Endodermal cell (in vitro differentiated cells): ENCODE measurements at regions not wholly inside any gene's neighbourhood (a gene's known extent, or its start where the extent isn't known, plus 50 kb on each side); places are given as distances from the start of the nearest gene placed in this dataset.

Experiments
- DNase-seq: peaks from one replicate; pipeline ENCODE4 v3.0.0-alpha.2; 2017
- H3K27ac ChIP-seq: 2 replicates; pipeline ENCODE4 v1.5.1; 2013; ENCODE audit warnings: mild to moderate bottlenecking, low read depth, low read length, moderate library complexity
- H3K27me3 ChIP-seq: 2 replicates; pipeline ENCODE4 v1.6.1; 2013; ENCODE audit warnings: mild to moderate bottlenecking, low read length, moderate library complexity; ENCODE audit not compliant: insufficient read depth, control insufficient read depth, poor library complexity, severe bottlenecking
- H3K36me3 ChIP-seq: 2 replicates; pipeline ENCODE4 v1.7.0; 2013; ENCODE audit warnings: mild to moderate bottlenecking, low read length, moderate library complexity; ENCODE audit not compliant: control insufficient read depth, insufficient read depth
- H3K4me1 ChIP-seq: one replicate; pipeline ENCODE4 v1.7.0; 2013; ENCODE audit warnings: low read length; ENCODE audit not compliant: control insufficient read depth, insufficient read depth
- H3K4me3 ChIP-seq: 2 replicates; pipeline ENCODE4 v1.5.1; 2013; ENCODE audit warnings: mild to moderate bottlenecking, low read length, moderate library complexity
- H3K9ac ChIP-seq: 2 replicates; pipeline ENCODE4 v1.6.1; 2013; ENCODE audit warnings: mild to moderate bottlenecking, low read length, moderate library complexity; ENCODE audit not compliant: poor library complexity, severe bottlenecking; ENCODE audit errors: extremely low read depth
- H3K9me3 ChIP-seq: 2 replicates; pipeline ENCODE4 v1.6.1; 2013; ENCODE audit warnings: mild to moderate bottlenecking, low read length, moderate library complexity; ENCODE audit not compliant: control insufficient read depth
- H3K27ac Mint-ChIP-seq: 2 replicates; pipeline ENCODE4 v1.8.0; 2020; ENCODE audit warnings: mixed read lengths
- H3K27me3 Mint-ChIP-seq: 2 replicates; pipeline ENCODE4 v1.8.0; 2021; ENCODE audit warnings: mild to moderate bottlenecking, mixed read lengths; ENCODE audit not compliant: insufficient read depth
- H3K36me3 Mint-ChIP-seq: 2 replicates; pipeline ENCODE4 v1.8.0; 2020; ENCODE audit warnings: low read depth, mixed read lengths
- H3K4me1 Mint-ChIP-seq: 2 replicates; pipeline ENCODE4 v1.8.0; 2020; ENCODE audit warnings: mixed read lengths
- H3K4me3 Mint-ChIP-seq: 2 replicates; pipeline ENCODE4 v1.8.0; 2020; ENCODE audit warnings: mild to moderate bottlenecking, moderate library complexity, mixed read lengths
- H3K9me3 Mint-ChIP-seq: 2 replicates; pipeline ENCODE4 v1.8.0; 2020; ENCODE audit warnings: mild to moderate bottlenecking, mixed read lengths
- CTCF ChIP-seq: fragments of 200-600 bp; sonication (generic); conservative IDR thresholded peaks from 2 replicates; pipeline ENCODE4 v1.5.0; 2021; ENCODE audit warnings: antibody characterized with exemption, mild to moderate bottlenecking
- WGBS, 2 experiments: methylation state at CpG; one replicate each; pipeline versions ENCODE4 v1.1.5 to v1.1.7; 2013; ENCODE audit warnings: missing lambda C conversion rate in 2 of 2, mixed read lengths in 1 of 2; ENCODE audit not compliant: insufficient coverage in 1 of 2, insufficient read length in 1 of 2; 5-methylcytosine and 5-hydroxymethylcytosine counted together

DNA sequence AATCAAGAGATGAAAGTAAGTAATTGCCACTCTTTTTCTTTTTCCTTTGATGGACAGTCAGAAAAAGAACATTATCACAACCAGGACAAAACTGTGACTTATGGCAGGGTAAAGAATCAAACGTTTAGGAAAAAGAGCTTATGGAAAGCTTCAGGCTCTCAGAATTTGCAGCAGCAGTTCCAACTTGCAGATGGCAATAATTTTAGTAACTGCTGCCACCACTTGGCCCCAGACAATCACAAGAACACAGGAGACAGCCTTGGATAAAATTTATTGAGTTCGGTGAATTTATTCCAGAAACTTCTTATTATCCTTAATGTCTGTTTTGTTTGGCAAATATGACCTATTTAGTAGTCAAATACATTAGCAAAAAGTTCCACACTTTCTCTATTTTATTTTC lies 804.4 kb downstream of the BRINP3 start:
- H3K27me3 Mint-ChIP-seq = no peaks in the 10 kb centered on the region
- H3K4me1 ChIP-seq = no peaks in the 10 kb centered on the region
- no peaks in the 10 kb centered on the region for H3K36me3 ChIP-seq
- no peaks in the 10 kb centered on the region for H3K9me3 Mint-ChIP-seq
- no peak for DNase-seq
- H3K4me1 Mint-ChIP-seq = peaks cover 5% of the 10 kb centered on the region
- H3K9me3 ChIP-seq = no peaks in the 10 kb centered on the region
- no peak overlapping the region for H3K4me3 Mint-ChIP-seq
- peaks cover 7% of the 10 kb centered on the region for H3K27me3 ChIP-seq
- no peak overlapping the region for H3K27ac ChIP-seq
- 83% methylated on average over 2 of the region's 2 CpGs; no CpG with 5 or more reads in 1 of the 2 experiments for WGBS, 2 experiments
- no peak for TF ChIP-seq CTCF
- no peak overlapping the region for H3K27ac Mint-ChIP-seq
- no peak overlapping the region for H3K9ac ChIP-seq
- no peak overlapping the region for H3K4me3 ChIP-seq
- H3K36me3 Mint-ChIP-seq = no peaks in the 10 kb centered on the region

GRCh38 chr1:189675712-189676244 lies 801.9 kb downstream of the BRINP3 start:
- H3K27ac Mint-ChIP-seq = no peak overlapping the region
- H3K4me3 ChIP-seq = no peak overlapping the region
- 82 to 92% methylated on average over 2 to 6 of the region's 6 CpGs for WGBS, 2 experiments
- no peaks in the 10 kb centered on the region for H3K9me3 ChIP-seq
- no peak for TF ChIP-seq CTCF
- no peaks in the 10 kb centered on the region for H3K36me3 Mint-ChIP-seq
- H3K4me3 Mint-ChIP-seq = no peak overlapping the region
- H3K9ac ChIP-seq = no peak overlapping the region
- H3K27me3 ChIP-seq = peaks cover 7% of the 10 kb centered on the region
- no peaks in the 10 kb centered on the region for H3K27me3 Mint-ChIP-seq
- no peak overlapping the region for H3K27ac ChIP-seq
- no peaks in the 10 kb centered on the region for H3K4me1 ChIP-seq
- no peak for DNase-seq
- peaks cover 5% of the 10 kb centered on the region for H3K4me1 Mint-ChIP-seq
- H3K9me3 Mint-ChIP-seq = no peaks in the 10 kb centered on the region
- no peaks in the 10 kb centered on the region for H3K36me3 ChIP-seq

DNA sequence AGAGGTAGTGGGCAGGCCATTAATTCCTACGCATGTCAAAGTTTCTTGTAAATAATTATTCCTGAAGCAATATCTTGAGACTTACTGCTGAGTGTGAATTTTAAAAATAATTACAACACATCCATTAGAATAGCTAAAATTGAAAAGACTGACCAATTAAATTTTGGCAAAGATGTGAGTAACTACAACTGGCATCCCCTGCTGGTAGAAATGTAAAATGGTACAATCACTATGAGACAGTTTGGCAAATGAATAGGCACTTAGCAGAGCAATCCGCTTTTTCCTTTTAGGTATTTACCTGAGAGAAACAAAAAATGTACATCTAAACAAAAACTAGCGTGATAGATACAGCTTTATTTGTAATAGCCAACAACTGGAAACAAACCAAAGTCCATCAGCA lies 798.9 kb downstream of the BRINP3 start:
- Mint-ChIP-seq H3K4me1 (peaks cover 15% of the 10 kb centered on the region), H3K27me3 (no peaks in the 10 kb centered on the region), H3K4me3 (no peak overlapping the region), H3K9me3 (no peaks in the 10 kb centered on the region), H3K27ac (no peak overlapping the region), H3K36me3 (no peaks in the 10 kb centered on the region)
- 98 to 100% methylated on average over 1 to 2 of the region's 3 CpGs for WGBS, 2 experiments
- Histone ChIP-seq H3K36me3 (no peaks in the 10 kb centered on the region), H3K4me3 (no peak overlapping the region), H3K9me3 (no peaks in the 10 kb centered on the region), H3K27ac (no peak overlapping the region), H3K9ac (no peak overlapping the region), H3K27me3 (no peaks in the 10 kb centered on the region), H3K4me1 (peaks cover 3% of the 10 kb centered on the region)
- no peak for DNase-seq
- TF ChIP-seq CTCF = peak; percentile 75
